NCI-H1092 treated with DMSO at 0.1 percent for 48 hours (cell line): ENCODE measurements at regions not wholly inside any gene's neighbourhood (a gene's known extent, or its start where the extent isn't known, plus 50 kb on each side); places are given as distances from the start of the nearest gene placed in this dataset.
"Not testable (repeated sequence)": the region's sequence is repeated elsewhere in the genome, so short reads cannot be mapped to it uniquely, and the experiment has no call there.

Experiments used
- DNase-seq: peaks from one replicate; lab custom pipeline; 2025; lab: John Stamatoyannopoulos, UW

DNA sequence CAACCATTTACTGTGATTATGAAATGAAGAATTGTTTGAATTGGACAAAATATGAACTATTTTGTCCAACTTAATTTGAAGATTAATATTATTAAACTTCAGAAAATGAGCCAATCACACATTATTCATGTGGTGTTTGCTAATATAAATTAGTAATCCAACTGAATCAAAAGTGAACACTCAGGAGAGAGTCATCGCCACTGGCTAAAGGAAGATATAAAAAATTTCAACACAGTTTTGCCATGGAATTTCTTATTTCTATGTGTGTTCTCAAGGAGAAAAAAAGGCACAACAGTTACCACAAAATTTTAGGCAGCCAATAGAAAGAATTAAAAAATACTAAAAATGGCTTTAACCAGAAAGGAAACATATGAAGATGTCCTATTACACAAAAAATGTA, 2683.8 kb downstream of the PCDH9 start:
- DNase-seq: no peak

GRCh38 chr13:64540976-64541375, 2689.2 kb downstream of the PCDH9 start:
- DNase-seq: no peak

DNA sequence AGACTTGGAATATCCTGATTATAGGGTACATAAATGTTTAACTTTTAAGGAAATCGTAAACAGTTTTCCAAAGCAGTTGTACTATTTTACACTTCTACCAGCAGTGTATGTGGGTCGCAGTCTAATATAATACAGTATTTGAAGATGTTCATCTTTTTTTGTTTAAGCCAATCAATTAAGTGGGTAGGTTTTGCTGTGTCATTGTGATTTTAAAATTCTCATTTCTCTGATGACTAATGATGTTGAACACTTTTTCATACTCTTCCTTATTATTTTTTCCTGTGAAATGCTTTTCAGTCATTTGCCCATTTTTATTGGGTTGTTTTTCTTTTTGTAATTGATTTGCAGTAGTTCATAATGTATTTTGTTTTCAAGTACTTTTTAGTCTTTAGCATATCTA, 2689.7 kb downstream of the PCDH9 start:
- no peak for DNase-seq

DNA sequence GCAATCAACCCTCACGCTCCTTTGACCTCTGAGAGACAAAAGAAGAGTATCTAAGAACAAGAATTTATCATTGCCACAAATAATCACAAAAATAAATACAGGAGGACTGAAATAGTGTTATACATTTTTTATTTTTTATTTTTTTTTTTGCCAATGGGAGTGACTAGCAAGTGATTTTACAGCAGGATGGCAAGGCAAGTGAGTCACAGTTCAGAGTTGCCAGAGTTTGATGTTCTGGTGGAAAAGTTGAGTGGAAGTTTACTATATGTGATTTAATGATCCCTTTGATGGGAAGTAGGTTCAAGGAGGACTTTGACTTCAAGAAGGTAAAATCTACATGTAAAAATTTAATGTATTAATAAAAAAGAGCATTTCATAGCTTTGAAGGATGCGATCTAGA, 2691.4 kb downstream of the PCDH9 start:
- no peak for DNase-seq

- DNase-seq: no peak
These were observed 2695.8 kb downstream of the PCDH9 start for GRCh38 chr13:64534302-64534701.

DNA sequence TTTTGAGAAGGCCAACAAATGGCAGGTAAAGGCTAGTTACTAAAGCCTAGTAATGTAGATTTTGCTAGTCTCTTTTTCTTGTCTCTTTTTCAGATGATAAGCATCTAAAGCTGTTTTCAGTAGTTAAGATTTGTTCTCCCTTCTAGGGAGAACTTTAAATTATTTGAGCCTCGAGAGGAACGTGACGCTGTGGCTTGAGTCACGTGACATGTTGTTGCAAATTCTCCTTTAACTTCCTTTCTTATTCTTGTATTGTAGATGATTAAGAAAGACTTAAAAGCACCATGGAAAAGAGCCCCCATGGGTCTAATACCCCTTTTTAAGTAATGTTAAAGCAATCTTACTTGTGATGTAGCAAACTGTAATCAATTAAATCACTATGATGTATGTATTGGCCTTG, 2698.7 kb downstream of the PCDH9 start:
- no peak for DNase-seq

- no peak for DNase-seq
These were observed 2700.2 kb downstream of the PCDH9 start for GRCh38 chr13:64529874-64530485.

DNA sequence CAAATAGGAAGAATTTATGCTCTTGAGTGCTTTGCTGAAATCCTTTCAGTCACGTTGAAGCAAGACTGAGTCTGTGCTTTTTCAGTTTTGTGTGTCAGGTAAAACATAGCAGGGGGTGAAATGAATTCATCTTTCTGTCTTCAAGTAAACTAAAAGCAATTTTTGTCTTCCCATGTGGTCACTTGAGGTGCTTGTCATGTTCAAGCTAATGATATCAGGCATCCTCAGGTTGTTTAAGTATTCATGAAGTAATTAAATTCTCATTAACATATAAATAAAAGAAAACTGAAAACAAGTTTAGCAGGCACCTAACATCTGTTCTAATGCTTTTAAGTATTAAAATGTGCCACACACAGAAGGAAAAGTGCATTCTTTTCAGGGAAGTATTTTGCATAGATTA, 2701.3 kb downstream of the PCDH9 start:
- no peak for DNase-seq

DNA sequence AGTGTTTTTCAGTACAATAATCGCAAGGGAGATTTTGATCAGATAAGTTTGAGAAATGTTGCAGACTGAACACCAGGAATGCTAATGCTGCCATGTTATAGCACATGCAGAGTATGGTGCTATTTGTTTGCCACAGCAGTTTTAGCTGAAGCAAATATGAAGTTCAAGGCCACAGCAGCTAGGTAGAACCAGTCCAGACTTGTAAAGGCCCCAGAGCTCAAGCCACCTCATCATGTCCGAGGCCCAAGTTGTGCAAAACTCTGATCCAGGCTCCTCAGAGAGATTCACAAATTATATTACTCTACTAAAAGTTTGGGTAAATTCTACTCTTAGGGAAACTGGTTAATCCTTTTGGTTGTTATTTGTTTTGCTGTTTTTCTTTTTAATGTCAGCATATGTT, 2702.6 kb downstream of the PCDH9 start:
- no peak for DNase-seq

GRCh38 chr13:64525687-64526086, 2704.4 kb downstream of the PCDH9 start:
- DNase-seq: no peak

GRCh38 chr13:64510747-64511146, 2719.4 kb downstream of the PCDH9 start:
- no peak for DNase-seq

DNA sequence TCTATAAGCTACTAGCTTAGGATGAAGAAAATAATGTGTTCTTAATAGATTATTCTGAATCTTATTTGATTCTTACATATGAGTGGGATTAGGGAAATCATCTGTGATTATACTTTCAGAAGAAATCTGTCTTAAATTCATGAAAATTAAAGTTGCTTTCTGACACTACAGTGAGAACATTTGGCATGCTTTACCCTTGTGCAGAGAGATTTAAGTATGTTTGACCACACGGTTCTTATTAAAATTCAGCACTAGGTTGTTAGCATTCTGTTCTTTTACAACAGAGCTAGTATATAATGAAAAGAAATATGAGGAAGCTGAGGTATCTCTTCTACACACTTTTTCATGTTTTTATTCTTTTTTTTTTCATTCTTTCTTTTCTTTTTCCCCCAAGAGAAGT, 2723.9 kb downstream of the PCDH9 start:
- no peak for DNase-seq

- no peak for DNase-seq
These were observed 2724.7 kb downstream of the PCDH9 start for GRCh38 chr13:64505336-64505910.

DNA sequence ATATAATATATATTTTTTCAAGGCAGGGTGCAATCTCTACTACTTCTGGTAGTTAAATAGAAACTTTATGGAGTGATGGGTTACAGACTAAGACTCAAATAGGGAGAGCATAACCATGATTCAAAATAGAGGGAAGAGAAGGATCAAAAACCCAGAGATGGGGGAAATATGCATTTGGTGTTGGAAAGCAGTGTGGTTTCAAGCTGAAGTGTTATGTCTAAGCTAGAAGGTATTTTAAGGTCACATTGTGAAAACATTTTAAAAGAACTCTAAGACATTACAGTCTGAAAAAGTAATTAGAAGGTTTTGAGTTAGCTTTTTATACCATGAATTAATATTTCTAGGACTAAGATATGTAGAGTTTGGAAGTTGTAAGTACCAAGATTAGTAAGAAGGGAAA, 2741.4 kb downstream of the PCDH9 start:
- DNase-seq: no peak

DNA sequence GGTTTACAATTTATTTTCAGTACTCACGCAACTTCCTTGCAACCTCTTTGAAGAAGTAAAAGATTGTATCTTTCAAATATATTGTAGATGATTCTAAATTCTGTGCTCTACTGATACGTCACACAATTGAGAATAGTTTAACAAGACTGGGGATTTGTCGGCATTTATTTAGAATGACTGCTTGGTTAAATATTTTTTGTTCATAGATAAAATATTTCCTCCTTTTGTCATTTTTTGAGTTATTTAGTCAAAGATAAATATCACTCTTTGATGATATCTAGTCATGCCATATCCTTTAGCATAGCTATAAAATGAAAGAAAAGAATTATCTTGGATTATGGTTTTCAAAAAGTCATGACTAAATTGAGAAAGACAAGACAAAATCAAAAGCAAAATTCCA, 2747.8 kb downstream of the PCDH9 start:
- DNase-seq: no peak

DNA sequence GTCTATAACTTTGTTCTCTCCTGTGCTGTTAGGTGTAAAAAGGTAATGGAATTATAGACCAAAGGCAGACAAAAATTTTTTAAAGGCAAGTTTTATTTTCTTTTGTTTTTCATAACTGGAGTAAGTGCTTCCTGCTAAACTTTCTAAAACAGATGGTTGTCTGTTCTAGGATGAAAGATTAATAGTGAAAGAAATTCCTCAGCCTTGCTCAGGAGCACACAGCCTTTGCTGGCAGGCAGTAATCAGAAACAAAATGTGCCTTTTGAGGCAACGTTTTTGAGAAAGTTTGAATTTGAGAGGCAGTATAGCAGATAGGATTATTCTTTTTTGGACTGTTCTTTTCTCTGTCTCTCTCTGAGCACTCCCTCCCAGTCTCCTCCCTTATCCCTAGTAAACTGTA, 2749.5 kb downstream of the PCDH9 start:
- no peak for DNase-seq

DNA sequence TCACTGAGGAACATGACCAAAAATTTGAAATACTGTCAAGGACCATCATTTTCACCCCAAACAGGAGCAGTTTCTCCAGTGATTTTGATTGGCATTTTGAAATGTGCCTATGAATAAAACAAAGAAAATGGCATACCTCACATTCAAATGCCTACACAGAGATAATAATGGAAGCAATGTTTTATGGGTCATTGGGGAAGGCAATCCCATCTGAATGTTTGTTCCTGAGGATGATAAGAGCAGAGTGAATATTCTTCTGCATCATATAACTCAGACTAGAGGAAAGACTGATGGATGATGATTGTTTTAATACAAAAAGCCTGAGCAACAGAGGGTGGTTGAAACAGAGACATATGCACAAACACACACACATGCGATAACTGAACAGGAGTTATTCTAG, 2749.9 kb downstream of the PCDH9 start:
- no peak for DNase-seq

DNA sequence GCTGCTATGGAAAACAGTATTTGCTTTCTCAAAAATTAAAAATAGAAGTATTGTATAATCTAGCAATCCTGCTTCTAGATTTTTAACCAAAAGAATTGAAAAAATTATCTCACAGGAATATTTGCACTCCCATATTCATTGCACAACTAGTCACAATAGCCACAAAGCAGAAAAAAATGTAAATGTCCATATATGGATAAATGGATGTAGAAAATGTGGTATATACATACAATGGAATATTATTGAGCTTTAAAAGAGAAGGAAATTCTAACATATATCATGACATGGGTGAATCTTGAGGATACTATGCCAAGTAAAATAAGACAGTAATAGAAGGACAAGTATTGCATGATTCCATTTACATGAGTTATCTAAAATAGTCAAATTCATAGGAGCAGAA, 2753.0 kb downstream of the PCDH9 start:
- DNase-seq: no peak

- not testable (repeated sequence) for DNase-seq
These were observed 2754.0 kb downstream of the PCDH9 start for GRCh38 chr13:64476041-64476568.

- peak; percentile 74 for DNase-seq
These were observed 2758.2 kb downstream of the PCDH9 start for GRCh38 chr13:64471916-64472315.

DNA sequence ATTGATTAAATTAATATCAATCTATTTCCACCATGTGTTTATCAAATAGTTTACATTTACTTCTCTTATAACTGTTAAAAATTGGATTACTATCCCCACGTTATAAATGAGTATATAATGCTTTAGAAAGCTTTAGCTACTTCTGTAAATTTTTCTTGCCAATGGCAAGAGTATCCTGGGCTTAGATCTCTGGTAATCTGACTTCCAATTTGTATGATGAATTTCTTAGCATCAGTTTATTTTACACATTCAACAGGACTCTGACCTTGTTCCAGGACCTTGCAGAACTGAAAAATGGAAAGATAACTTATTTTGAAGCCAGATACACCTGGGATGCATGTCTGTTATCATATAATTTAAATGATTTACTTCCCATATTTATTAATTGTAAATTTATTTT, 2759.4 kb downstream of the PCDH9 start:
- no peak for DNase-seq

DNA sequence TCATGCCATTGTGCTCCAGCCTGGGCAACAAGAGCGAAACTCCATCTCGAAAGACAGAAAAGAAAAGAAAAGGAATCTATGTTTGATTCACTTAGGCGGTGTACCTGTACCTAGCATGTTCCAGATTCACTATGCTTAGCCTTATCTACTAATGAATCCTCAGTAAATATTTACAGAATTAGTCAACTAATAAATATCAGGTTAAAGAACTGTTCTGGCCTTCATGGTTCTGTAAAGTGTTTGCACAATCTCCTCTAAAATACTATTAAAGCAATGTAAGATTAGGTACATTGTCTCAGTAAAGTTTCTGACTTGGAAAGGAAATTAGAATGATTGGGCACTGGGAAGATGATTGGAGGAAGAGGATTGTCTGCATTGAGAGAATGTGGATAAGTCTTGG, 2770.4 kb downstream of the PCDH9 start:
- no peak for DNase-seq

- no peak for DNase-seq
These were observed 2772.2 kb downstream of the PCDH9 start for GRCh38 chr13:64457976-64458375.

- DNase-seq: no peak
These were observed 2775.0 kb downstream of the PCDH9 start for GRCh38 chr13:64455124-64455523.
